H1 (cell line): ENCODE measurements at regions not wholly inside any gene's neighbourhood (a gene's known extent, or its start where the extent isn't known, plus 50 kb on each side); places are given as distances from the start of the nearest gene placed in this dataset.

Experiments used
- CTCF ChIA-PET: fragments of 300-600 bp; sonication (Branson Sonifier 250); formaldehyde crosslinking; loops from one replicate; lab custom pipeline; 2021; ENCODE audit not compliant: partially characterized antibody; lab: Charles Lee
- POLR2A ChIA-PET: fragments of 300-600 bp; sonication (Branson Sonifier 250); formaldehyde crosslinking; loops from one replicate; lab custom pipeline; 2021; ENCODE audit warnings: inconsistent platforms; ENCODE audit not compliant: partially characterized antibody; lab: Charles Lee
- DNase-seq, 2 experiments: peaks; one replicate each; pipeline versions ENCODE4 v3.0.0 to v3.0.0-alpha.2; 2010 to 2022; ENCODE audit warnings: low spot score in 2 of 2, low read depth in 1 of 2, mixed read lengths in 1 of 2
- FAIRE-seq: peaks from 2 replicates; lab custom pipeline; 2011; peaks lifted over from hg19 to GRCh38; lab: Jason Lieb, UNC
- H2AFZ ChIP-seq: 2 replicates; pipeline ENCODE4 v1.8.1; 2012; ENCODE audit warnings: low read length, inconsistent platforms
- H2AK5ac ChIP-seq: 2 replicates; pipeline ENCODE4 v1.6.1; 2013; ENCODE audit warnings: low read depth, low read length
- H2BK120ac ChIP-seq: replicated peaks from 2 replicates; pipeline ENCODE3; 2013; ENCODE audit warnings: low read depth, low read length, inconsistent platforms
- H2BK12ac ChIP-seq: 2 replicates; pipeline ENCODE4 v1.6.1; 2013; ENCODE audit warnings: low read depth, low read length
- H2BK15ac ChIP-seq: 2 replicates; pipeline ENCODE4 v1.6.1; 2013; ENCODE audit warnings: low read length
- H2BK20ac ChIP-seq: 2 replicates; pipeline ENCODE4 v1.6.1; 2013; ENCODE audit warnings: low read length
- H2BK5ac ChIP-seq: 2 replicates; pipeline ENCODE4 v1.6.1; 2013; ENCODE audit warnings: low read depth, low read length
- H3K14ac ChIP-seq: 2 replicates; pipeline ENCODE4 v1.6.1; 2013; ENCODE audit warnings: inconsistent platforms; ENCODE audit not compliant: insufficient read length
- H3K18ac ChIP-seq: 2 replicates; pipeline ENCODE4 v1.6.1; 2013; ENCODE audit warnings: low read length; ENCODE audit errors: extremely low read depth
- H3K23ac ChIP-seq: 2 replicates; pipeline ENCODE4 v1.6.1; 2013; ENCODE audit warnings: inconsistent platforms; ENCODE audit not compliant: insufficient read length
- H3K23me2 ChIP-seq: 2 replicates; pipeline ENCODE4 v1.6.1; 2013; ENCODE audit warnings: low read depth, low read length
- H3K27ac ChIP-seq: 2 replicates; pipeline ENCODE4 v1.6.1; 2011; ENCODE audit warnings: low read depth, low read length, inconsistent platforms
- H3K27me3 ChIP-seq, 4 experiments: replicated peaks in 1 of 4; 1 replicate in 1 of 4; 2 replicates in 3 of 4; pipeline versions ENCODE4 v1.6.1 to v1.8.1; 2011 to 2013; ENCODE audit warnings: low read length in 3 of 4, mild to moderate bottlenecking in 3 of 4, inconsistent platforms in 2 of 4, mixed read lengths in 2 of 4, moderate library complexity in 1 of 4; ENCODE audit not compliant: control insufficient read depth in 3 of 4, insufficient read depth in 3 of 4; ENCODE audit errors: extremely low read depth in 1 of 4
- H3K36me3 ChIP-seq, 4 experiments: 2 replicates each; pipeline versions ENCODE4 v1.6.1 to v1.8.1; 2011 to 2013; ENCODE audit warnings: mild to moderate bottlenecking in 4 of 4, low read length in 3 of 4, moderate library complexity in 2 of 4, control low read depth in 1 of 4, inconsistent platforms in 1 of 4; ENCODE audit not compliant: insufficient read depth in 4 of 4, control insufficient read depth in 2 of 4
- H3K4ac ChIP-seq: replicated peaks from 2 replicates; pipeline ENCODE3; 2013; ENCODE audit warnings: low read length, low read depth, mixed read lengths, inconsistent platforms; ENCODE audit not compliant: insufficient read length
- H3K4me1 ChIP-seq, 4 experiments: replicated peaks in 1 of 4; 1 replicate in 1 of 4; 2 replicates in 3 of 4; pipeline versions ENCODE4 v1.6.1 to v1.8.1; 2011 to 2013; ENCODE audit warnings: low read length in 3 of 4, inconsistent platforms in 2 of 4, mixed read lengths in 1 of 4; ENCODE audit not compliant: insufficient read depth in 4 of 4, control insufficient read depth in 3 of 4
- H3K4me2 ChIP-seq, 2 experiments: 2 replicates each; pipeline versions ENCODE4 v1.6.1 to v1.8.1; 2011 to 2013; ENCODE audit warnings: low read depth in 2 of 2, low read length in 2 of 2, control low read depth in 1 of 2, inconsistent platforms in 1 of 2, mild to moderate bottlenecking in 1 of 2; ENCODE audit not compliant: insufficient read depth in 1 of 2
- H3K4me3 ChIP-seq, 4 experiments: fragments of 200-600, 300-600 bp in 1 of 4; sonication (generic), shearing (Covaris generic), sonication (Bioruptor Twin) in 1 of 4; 2 replicates each; pipeline versions ENCODE4 v1.5.1 to v1.8.1; 2011 to 2016; ENCODE audit warnings: low read length in 4 of 4, low read depth in 3 of 4, control low read depth in 2 of 4, inconsistent platforms in 2 of 4, mild to moderate bottlenecking in 2 of 4, mixed read lengths in 1 of 4, moderate library complexity in 1 of 4; ENCODE audit not compliant: insufficient read depth in 2 of 4; ENCODE audit errors: extremely low read depth in 1 of 4
- H3K56ac ChIP-seq: replicated peaks from 2 replicates; pipeline ENCODE3; 2013; ENCODE audit warnings: low read depth, mild to moderate bottlenecking, mixed read lengths, low read length, inconsistent platforms; ENCODE audit not compliant: insufficient read length
- H3K79me1 ChIP-seq: 2 replicates; pipeline ENCODE4 v1.6.1; 2013; ENCODE audit warnings: low read depth, low read length, control low read depth
- H3K79me2 ChIP-seq, 2 experiments: 2 replicates each; pipeline versions ENCODE4 v1.6.1 to v1.8.1; 2012 to 2013; ENCODE audit warnings: low read length in 2 of 2, mild to moderate bottlenecking in 2 of 2, inconsistent platforms in 1 of 2; ENCODE audit not compliant: insufficient read depth in 2 of 2, control insufficient read depth in 1 of 2
- H3K9ac ChIP-seq, 4 experiments: replicated peaks in 1 of 4; 1 replicate in 1 of 4; 2 replicates in 3 of 4; pipeline versions ENCODE4 v1.6.1 to v1.8.1; 2011 to 2013; ENCODE audit warnings: low read depth in 3 of 4, low read length in 3 of 4, control low read depth in 2 of 4, mild to moderate bottlenecking in 2 of 4, moderate library complexity in 2 of 4, inconsistent platforms in 1 of 4; ENCODE audit errors: extremely low read depth in 1 of 4
- H3K9me3 ChIP-seq, 2 experiments: 2 replicates each; pipeline versions ENCODE4 v1.6.1 to v1.8.1; 2012 to 2013; ENCODE audit warnings: mild to moderate bottlenecking in 2 of 2, moderate library complexity in 2 of 2, control low read depth in 1 of 2, inconsistent platforms in 1 of 2, low read depth in 1 of 2, low read length in 1 of 2, mixed read lengths in 1 of 2; ENCODE audit not compliant: insufficient read depth in 2 of 2
- H4K20me1 ChIP-seq, 2 experiments: replicated peaks in 1 of 2; 2 replicates each; pipeline versions ENCODE3 to v1.8.1; 2011 to 2013; ENCODE audit warnings: inconsistent platforms in 2 of 2, low read length in 2 of 2, mild to moderate bottlenecking in 1 of 2; ENCODE audit not compliant: insufficient read depth in 2 of 2, control insufficient read depth in 1 of 2
- H4K5ac ChIP-seq: 2 replicates; pipeline ENCODE4 v1.6.1; 2013; ENCODE audit warnings: low read length, low read depth, mixed read lengths, inconsistent platforms; ENCODE audit not compliant: insufficient read length
- H4K8ac ChIP-seq: 2 replicates; pipeline ENCODE4 v1.8.0; 2013; ENCODE audit warnings: mild to moderate bottlenecking, moderate library complexity, low read length, inconsistent platforms; ENCODE audit not compliant: insufficient read depth; ENCODE audit errors: extremely low read depth
- H4K91ac ChIP-seq: replicated peaks from 2 replicates; pipeline ENCODE3; 2013; ENCODE audit warnings: low read length, mixed read lengths, inconsistent platforms; ENCODE audit not compliant: insufficient read length
- EGR1 ChIP-seq: IDR thresholded peaks from 2 replicates; pipeline ENCODE4 v1.6.1; 2011; ENCODE audit warnings: low read depth, low read length, borderline replicate concordance
- EZH2 ChIP-seq: fragments of 200-600 bp; sonication (generic); IDR thresholded peaks from 2 replicates; pipeline ENCODE4 v1.7.1; 2012; ENCODE audit warnings: low read depth, mild to moderate bottlenecking, moderate library complexity, low read length, inconsistent platforms; ENCODE audit not compliant: severe bottlenecking
- JUN ChIP-seq: IDR thresholded peaks from 2 replicates; pipeline ENCODE4 v1.6.1; 2011; ENCODE audit warnings: low read depth, mild to moderate bottlenecking, improper control_type of control experiment, low read length
- POLR2A ChIP-seq, 2 experiments: IDR thresholded peaks; 1 replicate in 1 of 2; 2 replicates in 1 of 2; pipeline ENCODE4 v1.6.1; 2011; ENCODE audit warnings: low read depth in 2 of 2, low read length in 2 of 2, mild to moderate bottlenecking in 2 of 2; ENCODE audit errors: control extremely low read depth in 1 of 2
- SP1 ChIP-seq: IDR thresholded peaks from 2 replicates; pipeline ENCODE4 v1.6.1; 2011; ENCODE audit warnings: low read depth, low read length
- WGBS, 2 experiments: shearing (Covaris generic) in 1 of 2; methylation state at CpG; one replicate each; pipeline versions ENCODE4 v1.1.6 to v1.1.7; 2013 to 2015; ENCODE audit warnings: low lambda C conversion rate in 2 of 2, mixed read lengths in 2 of 2, inconsistent platforms in 1 of 2, low coverage in 1 of 2, missing lambda C conversion rate in 1 of 2; ENCODE audit not compliant: insufficient replicate concordance in 2 of 2, insufficient coverage in 1 of 2, insufficient read length in 1 of 2; ENCODE audit errors: extremely low coverage in 1 of 2, missing lambda C conversion rate in 1 of 2; 5-methylcytosine and 5-hydroxymethylcytosine counted together

GRCh38 chr22:48832592-48832991 is 995.1 kb downstream of the BRD1 start:
- Histone ChIP-seq H3K36me3 (no peaks in the 10 kb centered on the region), H3K4ac (no peak overlapping the region), H3K23ac (no peak overlapping the region), H4K5ac (no peak overlapping the region), H3K79me2 (no peaks in the 10 kb centered on the region), H3K18ac (no peak overlapping the region), H3K4me3 (no peak overlapping the region), H4K20me1 (peaks cover 0 to 3% of the 10 kb centered on the region in 2 experiments), H2BK5ac (no peak overlapping the region), H3K4me1 (no peaks in the 10 kb centered on the region)
- POLR2A ChIA-PET: no interaction called here
- TF ChIP-seq POLR2A (IDR thresholded peaks at IDR 0.05; ENCODE audit: control extremely low read depth in 1 of 2, low read depth in 2 of 2, low read length in 2 of 2) (no peak), SP1 (no peak), EZH2 (no peak), JUN (no peak), EGR1 (no peak)
- TF ChIP-seq, all 59 proteins: peak for 0
- WGBS, 2 experiments: 96% methylated on average over 4 of the region's 4 CpGs; no CpG with 5 or more reads in 1 of the 2 experiments
- H2BK20ac ChIP-seq: no peak overlapping the region
- no peak for FAIRE-seq
- no peak overlapping the region for H2BK12ac ChIP-seq
- no peak overlapping the region for H3K27ac ChIP-seq
- no peaks in the 10 kb centered on the region for H3K79me1 ChIP-seq
- no peak overlapping the region for H4K8ac ChIP-seq
- H3K23me2 ChIP-seq: 0 out of 2 replicates have a peak, but pooled peaks cover 2% of the 10 kb centered on the region
- no peak overlapping the region for H2BK15ac ChIP-seq
- H2AK5ac ChIP-seq: no peak overlapping the region
- no peak overlapping the region for H4K91ac ChIP-seq
- peaks cover 0 to 15% of the 10 kb centered on the region in 2 experiments; a peak in 2 of 4 replicates for H3K9me3 ChIP-seq
- H3K9ac ChIP-seq: no peak overlapping the region
- no peak overlapping the region for H2BK120ac ChIP-seq
- no peak overlapping the region for H3K56ac ChIP-seq
- CTCF ChIA-PET: no interaction called here
- H3K4me2 ChIP-seq: no peak overlapping the region
- H3K14ac ChIP-seq: no peak overlapping the region
- H2AFZ ChIP-seq: no peak overlapping the region
- no peak for DNase-seq
- peaks cover 0 to 2% (median 0%) of the 10 kb centered on the region in 4 experiments; a peak in 1 of 7 replicates for H3K27me3 ChIP-seq
